ENCODE measurements at regions not wholly inside any gene's neighbourhood (a gene's known extent, or its start where the extent isn't known, plus 50 kb on each side); places are given as distances from the start of the nearest gene placed in this dataset.

GRCh38 chr12:54128416-54128815, 60.4 kb downstream of the SMUG1 start:
- TF ChIP-seq, protein P1, sequence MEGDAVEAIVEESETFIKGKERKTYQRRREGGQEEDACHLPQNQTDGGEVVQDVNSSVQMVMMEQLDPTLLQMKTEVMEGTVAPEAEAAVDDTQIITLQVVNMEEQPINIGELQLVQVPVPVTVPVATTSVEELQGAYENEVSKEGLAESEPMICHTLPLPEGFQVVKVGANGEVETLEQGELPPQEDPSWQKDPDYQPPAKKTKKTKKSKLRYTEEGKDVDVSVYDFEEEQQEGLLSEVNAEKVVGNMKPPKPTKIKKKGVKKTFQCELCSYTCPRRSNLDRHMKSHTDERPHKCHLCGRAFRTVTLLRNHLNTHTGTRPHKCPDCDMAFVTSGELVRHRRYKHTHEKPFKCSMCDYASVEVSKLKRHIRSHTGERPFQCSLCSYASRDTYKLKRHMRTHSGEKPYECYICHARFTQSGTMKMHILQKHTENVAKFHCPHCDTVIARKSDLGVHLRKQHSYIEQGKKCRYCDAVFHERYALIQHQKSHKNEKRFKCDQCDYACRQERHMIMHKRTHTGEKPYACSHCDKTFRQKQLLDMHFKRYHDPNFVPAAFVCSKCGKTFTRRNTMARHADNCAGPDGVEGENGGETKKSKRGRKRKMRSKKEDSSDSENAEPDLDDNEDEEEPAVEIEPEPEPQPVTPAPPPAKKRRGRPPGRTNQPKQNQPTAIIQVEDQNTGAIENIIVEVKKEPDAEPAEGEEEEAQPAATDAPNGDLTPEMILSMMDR (IDR thresholded peaks at IDR 0.05), result no peak
- peaks cover 38% of the 10 kb centered on the region for H3K4me1 Mint-ChIP-seq
- Histone ChIP-seq H3K4me2 (replicated peaks; ENCODE audit: extremely low read depth, low read length, poor library complexity, severe bottlenecking) (no peak overlapping the region), H4K20me1 (ENCODE audit: insufficient read depth, low read length) (no peaks in the 10 kb centered on the region), H3K79me2 (ENCODE audit: insufficient read depth, low read length) (no peaks in the 10 kb centered on the region), H3K9me3 (replicated peaks in 1 of 2; ENCODE audit: control insufficient read depth in 1 of 2, insufficient read depth in 1 of 2, low read length in 2 of 2) (peaks cover 0 to 12% of the 10 kb centered on the region in 2 donors), H3K4me1 (ENCODE audit: control insufficient read depth in 1 of 2, insufficient read depth in 2 of 2, low read length in 2 of 2) (peaks cover 29 to 32% of the 10 kb centered on the region in 2 donors), H3K36me3 (replicated peaks in 1 of 2; ENCODE audit: control insufficient read depth in 1 of 2, insufficient read depth in 2 of 2, low read length in 2 of 2) (no peaks in the 10 kb centered on the region), H3K27ac (ENCODE audit: low read depth in 1 of 2, low read length in 2 of 2) (no peak overlapping the region), H2AFZ (ENCODE audit: insufficient read depth, low read depth, low read length, poor library complexity, severe bottlenecking) (no peak overlapping the region), H3K4me3 (replicated peaks in 1 of 3; ENCODE audit: low read depth in 2 of 3, low read length in 3 of 3) (no peak overlapping the region), H3K27me3 (ENCODE audit: control insufficient read depth in 2 of 2, insufficient read depth in 2 of 2, low read length in 2 of 2) (peaks cover 26 to 87% of the 10 kb centered on the region in 2 donors), H3K9ac (ENCODE audit: insufficient read depth, low read length, poor library complexity, severe bottlenecking) (no peak overlapping the region)
- H3K9me3 Mint-ChIP-seq, result peaks cover 0 to 27% (median 6%) of the 10 kb centered on the region in 7 donors
- WGBS (ENCODE audit: insufficient coverage), result 77% methylated on average over 2 of the region's 3 CpGs
- no peak overlapping the region for H3K27ac Mint-ChIP-seq
- no peak for DNase-seq
- peak overlapping the region in 1 of 2 donors; percentile 65 for H3K4me3 Mint-ChIP-seq
- peaks cover 7 to 10% of the 10 kb centered on the region in 2 donors for H3K36me3 Mint-ChIP-seq
- intact Hi-C loops (cut with micrococcal nuclease), result no loop called here
- peaks cover 89 to 99% (median 91%) of the 10 kb centered on the region in 3 donors for H3K27me3 Mint-ChIP-seq (ENCODE audit: low read depth in 3 of 3)

GRCh38 chr12:54129028-54129903, 59.5 kb downstream of the SMUG1 start:
- H3K4me1 ChIP-seq (ENCODE audit: control insufficient read depth in 1 of 2, insufficient read depth in 2 of 2, low read length in 2 of 2), result peaks cover 23 to 27% of the 10 kb centered on the region in 2 donors
- H3K27ac Mint-ChIP-seq, result no peak overlapping the region
- H3K4me3 Mint-ChIP-seq, result peak overlapping the region in 1 of 2 donors; percentile 65
- no peaks in the 10 kb centered on the region for H3K36me3 ChIP-seq (replicated peaks in 1 of 2; ENCODE audit: control insufficient read depth in 1 of 2, insufficient read depth in 2 of 2, low read length in 2 of 2)
- no peak overlapping the region for H2AFZ ChIP-seq (ENCODE audit: insufficient read depth, low read depth, low read length, poor library complexity, severe bottlenecking)
- H3K4me2 ChIP-seq (replicated peaks; ENCODE audit: extremely low read depth, low read length, poor library complexity, severe bottlenecking), result no peak overlapping the region
- no peaks in the 10 kb centered on the region for H4K20me1 ChIP-seq (ENCODE audit: insufficient read depth, low read length)
- H3K27me3 ChIP-seq (ENCODE audit: control insufficient read depth in 2 of 2, insufficient read depth in 2 of 2, low read length in 2 of 2), result peaks cover 28 to 92% of the 10 kb centered on the region in 2 donors
- TF ChIP-seq, protein P1 (IDR thresholded peaks at IDR 0.05), result no peak
- WGBS (ENCODE audit: insufficient coverage), result 68% methylated on average over 16 of the region's 20 CpGs
- H3K4me3 ChIP-seq (replicated peaks in 1 of 3; ENCODE audit: low read depth in 2 of 3, low read length in 3 of 3), result no peak overlapping the region
- H3K4me1 Mint-ChIP-seq, result peaks cover 30% of the 10 kb centered on the region
- H3K79me2 ChIP-seq (ENCODE audit: insufficient read depth, low read length), result no peaks in the 10 kb centered on the region
- H3K27me3 Mint-ChIP-seq (ENCODE audit: low read depth in 3 of 3), result peaks cover 89 to 99% (median 91%) of the 10 kb centered on the region in 3 donors
- intact Hi-C loops (cut with micrococcal nuclease), result no loop called here
- H3K36me3 Mint-ChIP-seq, result peaks cover 7 to 10% of the 10 kb centered on the region in 2 donors
- peaks cover 0 to 23% (median 6%) of the 10 kb centered on the region in 7 donors for H3K9me3 Mint-ChIP-seq
- H3K9me3 ChIP-seq (replicated peaks in 1 of 2; ENCODE audit: control insufficient read depth in 1 of 2, insufficient read depth in 1 of 2, low read length in 2 of 2), result peaks cover 0 to 12% of the 10 kb centered on the region in 2 donors
- H3K9ac ChIP-seq (ENCODE audit: insufficient read depth, low read length, poor library complexity, severe bottlenecking), result no peak overlapping the region
- no peak for DNase-seq
- H3K27ac ChIP-seq (ENCODE audit: low read depth in 1 of 2, low read length in 2 of 2), result no peak overlapping the region
